Activated CD8-positive, alpha-beta memory T cell treated with anti-CD3 and anti-CD28 coated beads for 36 hours (primary cell): ENCODE measurements at regions not wholly inside any gene's neighbourhood (a gene's known extent, or its start where the extent isn't known, plus 50 kb on each side); places are given as distances from the start of the nearest gene placed in this dataset.

Experiments
- CTCF ChIA-PET: fragments of 350-600 bp; sonication (Branson Sonifier 250); formaldehyde crosslinking; loops from one replicate; lab custom pipeline; 2021; ENCODE audit warnings: antibody characterized with exemption; lab: Charles Lee
- POLR2A ChIA-PET: fragments of 350-600 bp; sonication (Branson Sonifier 250); formaldehyde crosslinking; loops from one replicate; lab custom pipeline; 2021; ENCODE audit warnings: antibody characterized with exemption; lab: Charles Lee

DNA sequence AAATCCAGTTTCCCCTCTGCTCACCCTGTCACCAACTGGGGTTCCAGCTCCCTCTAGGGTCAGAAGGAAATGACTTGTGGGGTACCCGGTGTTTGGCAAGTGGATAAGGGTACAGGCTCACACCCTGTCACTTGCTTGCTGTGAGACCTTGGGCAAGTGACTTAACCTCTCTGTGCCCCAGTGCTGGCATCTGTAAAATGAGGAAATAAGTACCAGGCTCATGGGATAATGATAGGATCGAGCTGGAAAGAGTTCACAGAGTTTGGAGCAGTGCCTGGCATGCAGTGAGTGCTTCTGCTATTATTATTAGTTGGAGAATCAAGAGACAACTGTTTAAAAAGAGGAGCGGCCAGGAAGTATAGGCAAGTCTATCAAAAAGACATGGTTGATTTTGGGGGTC is 53.7 kb upstream of the DLX4 start:
- ChIA-PET CTCF (interaction anchor here (0.8 kb wide), 1 partner anchor 83 kb away, joined by 3 read pairs; no protein-coding TSS in a partner anchor), POLR2A (no interaction called here)

DNA sequence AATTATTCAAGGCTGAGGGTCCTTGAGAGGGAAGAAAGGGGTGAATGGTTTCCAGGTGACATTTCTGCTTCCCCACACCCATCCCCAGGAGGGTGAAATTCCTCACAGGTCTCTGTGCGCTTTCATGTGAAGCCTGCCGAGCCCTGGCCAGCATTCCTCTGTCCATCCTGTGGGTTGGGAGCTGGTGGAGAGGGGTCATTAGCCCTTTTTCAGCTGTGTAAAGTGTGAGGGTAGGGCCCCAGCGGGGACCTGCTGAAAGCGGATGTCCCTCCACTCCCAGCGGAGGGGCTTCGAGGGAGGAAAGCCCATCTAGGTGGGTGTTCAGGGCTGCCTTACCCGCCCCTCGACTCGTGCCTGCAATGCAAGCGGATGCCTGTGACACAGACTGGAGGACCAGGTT is 53.3 kb upstream of the DLX4 start:
- ChIA-PET CTCF (interaction anchor here (0.8 kb wide), 1 partner anchor 83 kb away, joined by 3 read pairs; no protein-coding TSS in a partner anchor), POLR2A (no interaction called here)

- ChIA-PET CTCF (no interaction called here), POLR2A (no interaction called here)
These were observed 52.0 kb upstream of the DLX4 start for GRCh38 chr17:49916854-49917515.

GRCh38 chr17:49918591-49918990 is 50.4 kb upstream of the DLX4 start:
- ChIA-PET POLR2A (no interaction called here), CTCF (interaction anchor here (0.7 kb wide), 1 partner anchor 67 kb away, joined by 3 read pairs; no protein-coding TSS in a partner anchor)
